Thyroid gland (tissue), 4 donors: ENCODE measurements at regions not wholly inside any gene's neighbourhood (a gene's known extent, or its start where the extent isn't known, plus 50 kb on each side); places are given as distances from the start of the nearest gene placed in this dataset.

Experiments used
- POLR2A ChIP-seq, 2 donors: fragments of 450-650 bp; IDR thresholded peaks; one replicate each; pipeline ENCODE4 v1.6.1; 2017; ENCODE audit warnings: antibody characterized with exemption in 2 of 2, mild to moderate bottlenecking in 2 of 2, moderate library complexity in 1 of 2
- TF ChIP-seq, protein P1 (sequence below), 6 experiments: fragments of 200-600 bp in 3 of 6; fragments of 450-650 bp in 3 of 6; sonication (generic) in 3 of 6; IDR thresholded peaks; one replicate each; pipeline ENCODE4 v1.5.1; 2016 to 2019; ENCODE audit warnings: antibody characterized with exemption in 6 of 6, mild to moderate bottlenecking in 2 of 6, inconsistent platforms in 1 of 6, moderate library complexity in 1 of 6

DNA sequence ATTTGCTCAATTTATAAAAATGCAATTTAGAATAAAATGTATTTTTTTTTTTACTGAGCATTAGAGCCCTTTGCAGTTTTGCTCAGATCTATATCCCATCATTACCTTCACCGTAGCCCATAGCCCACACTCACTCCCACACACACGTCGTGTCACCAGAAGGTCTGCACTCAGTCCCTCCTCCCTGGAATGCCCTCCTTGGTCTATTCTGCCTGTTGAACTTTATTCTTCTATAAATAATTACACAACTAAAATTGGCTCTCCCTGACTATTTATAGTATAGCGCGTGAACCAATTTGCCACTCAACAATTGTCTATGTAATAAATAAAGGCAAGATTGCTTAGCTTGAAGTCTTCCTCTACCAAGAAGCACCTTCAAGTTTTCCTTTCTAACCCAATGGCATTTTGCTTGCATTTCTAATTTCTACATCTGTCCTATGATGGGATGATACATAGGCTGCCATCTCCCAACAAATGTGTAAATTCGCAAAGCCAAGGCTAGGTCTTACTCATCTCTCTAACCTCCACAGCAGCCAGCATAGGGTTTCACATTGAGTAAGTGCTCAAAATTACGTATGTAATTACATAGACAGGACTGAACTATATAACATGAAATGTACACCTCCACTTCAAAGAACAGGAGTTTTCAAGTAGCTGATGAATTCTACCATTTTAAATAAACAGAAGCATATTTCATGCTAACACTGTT lies 172.0 kb upstream of the HES1 start:
- TF ChIP-seq, protein P1, sequence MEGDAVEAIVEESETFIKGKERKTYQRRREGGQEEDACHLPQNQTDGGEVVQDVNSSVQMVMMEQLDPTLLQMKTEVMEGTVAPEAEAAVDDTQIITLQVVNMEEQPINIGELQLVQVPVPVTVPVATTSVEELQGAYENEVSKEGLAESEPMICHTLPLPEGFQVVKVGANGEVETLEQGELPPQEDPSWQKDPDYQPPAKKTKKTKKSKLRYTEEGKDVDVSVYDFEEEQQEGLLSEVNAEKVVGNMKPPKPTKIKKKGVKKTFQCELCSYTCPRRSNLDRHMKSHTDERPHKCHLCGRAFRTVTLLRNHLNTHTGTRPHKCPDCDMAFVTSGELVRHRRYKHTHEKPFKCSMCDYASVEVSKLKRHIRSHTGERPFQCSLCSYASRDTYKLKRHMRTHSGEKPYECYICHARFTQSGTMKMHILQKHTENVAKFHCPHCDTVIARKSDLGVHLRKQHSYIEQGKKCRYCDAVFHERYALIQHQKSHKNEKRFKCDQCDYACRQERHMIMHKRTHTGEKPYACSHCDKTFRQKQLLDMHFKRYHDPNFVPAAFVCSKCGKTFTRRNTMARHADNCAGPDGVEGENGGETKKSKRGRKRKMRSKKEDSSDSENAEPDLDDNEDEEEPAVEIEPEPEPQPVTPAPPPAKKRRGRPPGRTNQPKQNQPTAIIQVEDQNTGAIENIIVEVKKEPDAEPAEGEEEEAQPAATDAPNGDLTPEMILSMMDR (IDR thresholded peaks at IDR 0.05): no peak
- no peak for TF ChIP-seq POLR2A (IDR thresholded peaks at IDR 0.05)
